NCI-H2171 treated with DMSO at 0.1 percent for 48 hours (cell line): ENCODE measurements at regions not wholly inside any gene's neighbourhood (a gene's known extent, or its start where the extent isn't known, plus 50 kb on each side); places are given as distances from the start of the nearest gene placed in this dataset.
A peak's percentile ranks its signal among the peaks of the same experiment; 100 is the strongest.

Experiments used
- DNase-seq: peaks from one replicate; lab custom pipeline; 2025; lab: John Stamatoyannopoulos, UW

GRCh38 chr18:69109686-69110085 is 291.0 kb upstream of the DOK6 start:
- DNase-seq: no peak

GRCh38 chr18:69120833-69121232 is 279.9 kb upstream of the DOK6 start:
- DNase-seq: no peak

GRCh38 chr18:69123421-69123820 is 277.3 kb upstream of the DOK6 start:
- DNase-seq: no peak

- no peak for DNase-seq
Observed at GRCh38 chr18:69127873-69128500, 272.7 kb upstream of the DOK6 start.

GRCh38 chr18:69128566-69128965 is 272.1 kb upstream of the DOK6 start:
- DNase-seq: no peak

GRCh38 chr18:69128978-69129377 is 271.7 kb upstream of the DOK6 start:
- DNase-seq: no peak

GRCh38 chr18:69138088-69138487 is 262.6 kb upstream of the DOK6 start:
- DNase-seq: no peak

GRCh38 chr18:69143084-69143483 is 257.6 kb upstream of the DOK6 start:
- no peak for DNase-seq

- no peak for DNase-seq
Observed at GRCh38 chr18:69152436-69152835, 248.3 kb upstream of the DOK6 start.

GRCh38 chr18:69157906-69158305 is 242.8 kb upstream of the DOK6 start:
- no peak for DNase-seq

GRCh38 chr18:69158944-69159343 is 241.7 kb upstream of the DOK6 start:
- no peak for DNase-seq

GRCh38 chr18:69161383-69162028 is 239.2 kb upstream of the DOK6 start:
- no peak for DNase-seq

- no peak for DNase-seq
Observed at GRCh38 chr18:69162649-69163048, 238.0 kb upstream of the DOK6 start.

GRCh38 chr18:69172046-69172445 is 228.6 kb upstream of the DOK6 start:
- DNase-seq: no peak

- no peak for DNase-seq
Observed at GRCh38 chr18:69175681-69176080, 225.0 kb upstream of the DOK6 start.

GRCh38 chr18:69176741-69177140 is 223.9 kb upstream of the DOK6 start:
- DNase-seq: no peak

GRCh38 chr18:69177702-69178101 is 223.0 kb upstream of the DOK6 start:
- no peak for DNase-seq

GRCh38 chr18:69186162-69186561 is 214.5 kb upstream of the DOK6 start:
- no peak for DNase-seq

- DNase-seq: no peak
Observed at GRCh38 chr18:69196336-69196735, 204.4 kb upstream of the DOK6 start.

GRCh38 chr18:69205925-69206324 is 194.8 kb upstream of the DOK6 start:
- no peak for DNase-seq

GRCh38 chr18:69208545-69208944 is 192.1 kb upstream of the DOK6 start:
- DNase-seq: no peak

GRCh38 chr18:69209761-69210160 is 190.9 kb upstream of the DOK6 start:
- DNase-seq: peak; percentile 32

GRCh38 chr18:69213842-69214241 is 186.8 kb upstream of the DOK6 start:
- DNase-seq: no peak

- peak; percentile 92 for DNase-seq
Observed at GRCh38 chr18:69215161-69215560, 185.5 kb upstream of the DOK6 start.
